ENCODE measurements at regions not wholly inside any gene's neighbourhood (a gene's known extent, or its start where the extent isn't known, plus 50 kb on each side); places are given as distances from the start of the nearest gene placed in this dataset.

GRCh38 chr14:99023371-99023770 is 248.6 kb downstream of the BCL11B start:
- ChIA-PET CTCF (ENCODE audit: low intra/inter-chr PET ratio, low total read pairs) (no interaction called here), POLR2A (no interaction called here)
- no peaks in the 10 kb centered on the region for H3K27me3 ChIP-seq (ENCODE audit: control insufficient read depth in 1 of 2, insufficient read depth in 2 of 2, low read length in 2 of 2)
- 0% methylated on average over 1 of the region's 1 CpG for WGBS (ENCODE audit: low lambda C conversion rate)
- ATAC-seq (no peak), FAIRE-seq (no peak), DNase-seq (ENCODE audit: low spot score) (no peak)
- no peak overlapping the region for H3K4me3 ChIP-seq (replicated peaks in 1 of 3; ENCODE audit: insufficient read depth in 1 of 3, low read depth in 2 of 3, low read length in 3 of 3)
- BruUV-seq (replicated peaks): no TSS peak
- TF ChIP-seq RAD21 (CRISPR knock-in tag; IDR thresholded peaks at IDR 0.05): no peak
- no peak overlapping the region for H3K9ac ChIP-seq (ENCODE audit: insufficient read depth, low read depth, low read length)
- H4K20me1 ChIP-seq (ENCODE audit: insufficient read depth, low read length): no peaks in the 10 kb centered on the region
- no peak overlapping the region for H3K4me2 ChIP-seq (ENCODE audit: low read depth, low read length)
- H3K27ac ChIP-seq (ENCODE audit: extremely low read length, insufficient read depth, low read length): no peak overlapping the region
- H2AFZ ChIP-seq (ENCODE audit: low read length): no peak overlapping the region
- intact Hi-C loops (cut with micrococcal nuclease; ENCODE audit: unreplicated experiment): no loop called here
- in situ Hi-C loops (cut with HindIII; ENCODE audit: extremely low pct_ligation_motif_present, low pct_unique_long_range_greater_than_20kb): no loop called here
- H3K36me3 ChIP-seq (replicated peaks in 1 of 2; ENCODE audit: control insufficient read depth in 1 of 2, insufficient read depth in 2 of 2, low read length in 2 of 2): no peaks in the 10 kb centered on the region
- no peaks in the 10 kb centered on the region for H3K4me1 ChIP-seq (ENCODE audit: insufficient read depth, low read length)
- H3K9me3 ChIP-seq (ENCODE audit: low read length): no peaks in the 10 kb centered on the region
- no peaks in the 10 kb centered on the region for H3K79me2 ChIP-seq (ENCODE audit: insufficient read depth, low read length)

- CTCF ChIA-PET (ENCODE audit: low intra/inter-chr PET ratio, low total read pairs): no interaction called here
Measured at GRCh38 chr14:99024926-99025325, 247.1 kb downstream of the BCL11B start.

More at GRCh38 chr14:99024926-99025325, 247.1 kb downstream of the BCL11B start:
- no peaks in the 10 kb centered on the region for H3K27me3 ChIP-seq (ENCODE audit: control insufficient read depth in 1 of 2, insufficient read depth in 2 of 2, low read length in 2 of 2)
- H3K4me1 ChIP-seq (ENCODE audit: insufficient read depth, low read length): no peaks in the 10 kb centered on the region
- no peak overlapping the region for H2AFZ ChIP-seq (ENCODE audit: low read length)
- no peaks in the 10 kb centered on the region for H3K79me2 ChIP-seq (ENCODE audit: insufficient read depth, low read length)
- TF ChIP-seq BRCA1 (CRISPR knock-in tag; IDR thresholded peaks at IDR 0.05): no peak
- no peak for TF ChIP-seq ZNF609 (CRISPR knock-in tag; IDR thresholded peaks at IDR 0.05; ENCODE audit: borderline replicate concordance)
- TF ChIP-seq MED13 (CRISPR knock-in tag; IDR thresholded peaks at IDR 0.05): no peak
- TF ChIP-seq ZFP1 (CRISPR knock-in tag; IDR thresholded peaks at IDR 0.05): no peak
- no peak for TF ChIP-seq MLLT10 (CRISPR knock-in tag; IDR thresholded peaks at IDR 0.05)
- H3K36me3 ChIP-seq (replicated peaks in 1 of 2; ENCODE audit: control insufficient read depth in 1 of 2, insufficient read depth in 2 of 2, low read length in 2 of 2): no peaks in the 10 kb centered on the region
- no peaks in the 10 kb centered on the region for H3K9me3 ChIP-seq (ENCODE audit: low read length)
- no peak overlapping the region for H3K4me3 ChIP-seq (replicated peaks in 1 of 3; ENCODE audit: insufficient read depth in 1 of 3, low read depth in 2 of 3, low read length in 3 of 3)
- H3K27ac ChIP-seq (ENCODE audit: extremely low read length, insufficient read depth, low read length): no peak overlapping the region
- no peak for FAIRE-seq
- H3K9ac ChIP-seq (ENCODE audit: insufficient read depth, low read depth, low read length): no peak overlapping the region
- H3K4me2 ChIP-seq (ENCODE audit: low read depth, low read length): no peak overlapping the region
- no peak for DNase-seq (ENCODE audit: low spot score)
- intact Hi-C loops (cut with micrococcal nuclease; ENCODE audit: unreplicated experiment) (no loop called here), in situ Hi-C loops (cut with HindIII; ENCODE audit: extremely low pct_ligation_motif_present, low pct_unique_long_range_greater_than_20kb) (no loop called here)
- no TSS peak for BruUV-seq (replicated peaks)
- POLR2A ChIA-PET: no interaction called here
- WGBS (ENCODE audit: low lambda C conversion rate): 0% methylated on average over 3 of the region's 4 CpGs
- H4K20me1 ChIP-seq (ENCODE audit: insufficient read depth, low read length): no peaks in the 10 kb centered on the region
- no peak for ATAC-seq

Data from HepG2 (cell line).